ENCODE measurements at regions not wholly inside any gene's neighbourhood (a gene's known extent, or its start where the extent isn't known, plus 50 kb on each side); places are given as distances from the start of the nearest gene placed in this dataset.

DNA sequence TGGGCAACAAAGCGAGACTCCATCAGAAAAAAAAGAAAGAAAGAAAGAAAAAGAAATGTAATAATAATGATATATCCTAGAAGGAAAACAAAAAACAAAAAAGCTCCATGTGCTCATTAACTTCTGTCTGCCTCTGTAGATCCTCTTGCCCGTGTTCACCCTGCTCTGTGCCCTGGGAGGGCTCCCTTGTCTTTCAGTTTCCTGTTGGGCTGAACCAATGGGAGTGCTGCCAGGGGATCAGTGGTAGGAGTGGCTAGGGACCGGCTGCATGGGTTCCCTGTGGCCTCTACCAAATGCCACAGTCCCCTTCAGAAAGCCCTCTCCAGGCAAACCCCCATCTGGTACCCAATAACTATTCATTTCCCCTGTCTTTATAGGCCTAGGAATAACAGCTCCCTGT is 51.8 kb upstream of the PARD3 start:
- Histone ChIP-seq H3K9me3 (ENCODE audit: control insufficient read depth, insufficient read depth, low read length) (no peaks in the 10 kb centered on the region), H3K27ac (ENCODE audit: low read length) (no peak overlapping the region), H3K4me3 (ENCODE audit: low read length) (no peak overlapping the region), H3K27me3 (ENCODE audit: control insufficient read depth, insufficient read depth, low read length) (no peaks in the 10 kb centered on the region), H3K36me3 (ENCODE audit: control insufficient read depth, insufficient read depth, low read length) (no peaks in the 10 kb centered on the region), H3K4me1 (ENCODE audit: control insufficient read depth, insufficient read depth, low read length) (no peaks in the 10 kb centered on the region)
- TF ChIP-seq, protein P1, sequence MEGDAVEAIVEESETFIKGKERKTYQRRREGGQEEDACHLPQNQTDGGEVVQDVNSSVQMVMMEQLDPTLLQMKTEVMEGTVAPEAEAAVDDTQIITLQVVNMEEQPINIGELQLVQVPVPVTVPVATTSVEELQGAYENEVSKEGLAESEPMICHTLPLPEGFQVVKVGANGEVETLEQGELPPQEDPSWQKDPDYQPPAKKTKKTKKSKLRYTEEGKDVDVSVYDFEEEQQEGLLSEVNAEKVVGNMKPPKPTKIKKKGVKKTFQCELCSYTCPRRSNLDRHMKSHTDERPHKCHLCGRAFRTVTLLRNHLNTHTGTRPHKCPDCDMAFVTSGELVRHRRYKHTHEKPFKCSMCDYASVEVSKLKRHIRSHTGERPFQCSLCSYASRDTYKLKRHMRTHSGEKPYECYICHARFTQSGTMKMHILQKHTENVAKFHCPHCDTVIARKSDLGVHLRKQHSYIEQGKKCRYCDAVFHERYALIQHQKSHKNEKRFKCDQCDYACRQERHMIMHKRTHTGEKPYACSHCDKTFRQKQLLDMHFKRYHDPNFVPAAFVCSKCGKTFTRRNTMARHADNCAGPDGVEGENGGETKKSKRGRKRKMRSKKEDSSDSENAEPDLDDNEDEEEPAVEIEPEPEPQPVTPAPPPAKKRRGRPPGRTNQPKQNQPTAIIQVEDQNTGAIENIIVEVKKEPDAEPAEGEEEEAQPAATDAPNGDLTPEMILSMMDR (IDR thresholded peaks at IDR 0.05), result no peak
- no peaks in the 10 kb centered on the region for H3K36me3 Mint-ChIP-seq
- ATAC-seq, result no peak
- H3K27me3 Mint-ChIP-seq (ENCODE audit: low read depth in 2 of 2), result peaks cover 3 to 10% of the 10 kb centered on the region in 2 donors
- no peaks in the 10 kb centered on the region for H3K9me3 Mint-ChIP-seq
- 58% methylated on average over 3 of the region's 3 CpGs for WGBS (ENCODE audit: insufficient coverage)
- H3K4me3 Mint-ChIP-seq, result no peak overlapping the region
- intact Hi-C loops (cut with micrococcal nuclease), result no loop called here
- no peaks in the 10 kb centered on the region for H3K4me1 Mint-ChIP-seq
- H3K27ac Mint-ChIP-seq, result no peak overlapping the region
- no peak for DNase-seq
